MG63 (cell line): ENCODE measurements at regions not wholly inside any gene's neighbourhood (a gene's known extent, or its start where the extent isn't known, plus 50 kb on each side); places are given as distances from the start of the nearest gene placed in this dataset.
"Not testable (repeated sequence)": the region's sequence is repeated elsewhere in the genome, so short reads cannot be mapped to it uniquely, and the experiment has no call there.

ENCODE experiments used
- DNase-seq: peaks from one replicate; pipeline ENCODE4 v3.0.0-alpha.2; 2020
- H3K27me3 ChIP-seq: fragments of 250-450 bp; sonication (Bioruptor Pico); 2 replicates; pipeline ENCODE4 v1.5.1; 2020; ENCODE audit warnings: mild to moderate bottlenecking, moderate library complexity
- H3K36me3 ChIP-seq: fragments of 250-450 bp; sonication (Bioruptor Pico); 2 replicates; pipeline ENCODE4 v1.5.1; 2020; ENCODE audit warnings: mild to moderate bottlenecking, moderate library complexity
- H3K4me3 ChIP-seq: fragments of 250-450 bp; sonication (Bioruptor Pico); 2 replicates; pipeline ENCODE4 v1.5.1; 2020; ENCODE audit warnings: mild to moderate bottlenecking, moderate library complexity
- H3K9me3 ChIP-seq: fragments of 250-450 bp; sonication (Bioruptor Pico); 2 replicates; pipeline ENCODE4 v1.5.1; 2020; ENCODE audit warnings: mild to moderate bottlenecking, moderate library complexity

- no peak overlapping the region for H3K4me3 ChIP-seq
- peak; percentile 37 for DNase-seq
- no peaks in the 10 kb centered on the region for H3K9me3 ChIP-seq
- no peaks in the 10 kb centered on the region for H3K36me3 ChIP-seq
- no peaks in the 10 kb centered on the region for H3K27me3 ChIP-seq
These were observed 623.3 kb downstream of the HINT1 start for GRCh38 chr5:130541617-130542221.

- Histone ChIP-seq H3K9me3 (no peaks in the 10 kb centered on the region), H3K36me3 (no peaks in the 10 kb centered on the region), H3K4me3 (no peak overlapping the region), H3K27me3 (no peaks in the 10 kb centered on the region)
- DNase-seq = no peak
These were observed 628.4 kb downstream of the HINT1 start for GRCh38 chr5:130536691-130537090.

GRCh38 chr5:130532786-130533185 is 628.5 kb downstream of the CHSY3 start:
- no peaks in the 10 kb centered on the region for H3K27me3 ChIP-seq
- DNase-seq = no peak
- no peak overlapping the region for H3K4me3 ChIP-seq
- H3K36me3 ChIP-seq = no peaks in the 10 kb centered on the region
- H3K9me3 ChIP-seq = no peaks in the 10 kb centered on the region

- Histone ChIP-seq H3K4me3 (no peak overlapping the region), H3K9me3 (no peaks in the 10 kb centered on the region), H3K27me3 (no peaks in the 10 kb centered on the region), H3K36me3 (no peaks in the 10 kb centered on the region)
- no peak for DNase-seq
These were observed 625.5 kb downstream of the CHSY3 start for GRCh38 chr5:130529511-130530485.

GRCh38 chr5:130529111-130529510 is 624.8 kb downstream of the CHSY3 start:
- Histone ChIP-seq H3K27me3 (no peaks in the 10 kb centered on the region), H3K9me3 (no peaks in the 10 kb centered on the region)

GRCh38 chr5:130528474-130528873 is 624.2 kb downstream of the CHSY3 start:
- DNase-seq = no peak
- no peaks in the 10 kb centered on the region for H3K36me3 ChIP-seq
- H3K9me3 ChIP-seq = no peaks in the 10 kb centered on the region

More at GRCh38 chr5:130529111-130529510, 624.8 kb downstream of the CHSY3 start:
- no peak for DNase-seq
- no peaks in the 10 kb centered on the region for H3K36me3 ChIP-seq
- H3K4me3 ChIP-seq = no peak overlapping the region

GRCh38 chr5:130526708-130527107 is 622.4 kb downstream of the CHSY3 start:
- Histone ChIP-seq H3K27me3 (no peaks in the 10 kb centered on the region), H3K36me3 (no peaks in the 10 kb centered on the region), H3K9me3 (no peaks in the 10 kb centered on the region), H3K4me3 (no peak overlapping the region)
- no peak for DNase-seq

More at GRCh38 chr5:130528474-130528873, 624.2 kb downstream of the CHSY3 start:
- Histone ChIP-seq H3K4me3 (no peak overlapping the region), H3K27me3 (no peaks in the 10 kb centered on the region)

GRCh38 chr5:130520211-130520610 is 615.9 kb downstream of the CHSY3 start:
- Histone ChIP-seq H3K27me3 (no peaks in the 10 kb centered on the region), H3K36me3 (no peaks in the 10 kb centered on the region), H3K9me3 (peaks cover 8% of the 10 kb centered on the region), H3K4me3 (no peak overlapping the region)
- DNase-seq = no peak

GRCh38 chr5:130514984-130515690 is 610.9 kb downstream of the CHSY3 start:
- H3K9me3 ChIP-seq = peaks cover 8% of the 10 kb centered on the region
- no peak for DNase-seq
- no peaks in the 10 kb centered on the region for H3K27me3 ChIP-seq
- no peaks in the 10 kb centered on the region for H3K36me3 ChIP-seq
- H3K4me3 ChIP-seq = no peak overlapping the region

- DNase-seq = no peak
- Histone ChIP-seq H3K36me3 (no peaks in the 10 kb centered on the region), H3K27me3 (no peaks in the 10 kb centered on the region), H3K9me3 (no peaks in the 10 kb centered on the region), H3K4me3 (no peak overlapping the region)
These were observed 598.4 kb downstream of the CHSY3 start for GRCh38 chr5:130502702-130503101.

- Histone ChIP-seq H3K36me3 (no peaks in the 10 kb centered on the region), H3K27me3 (no peaks in the 10 kb centered on the region), H3K4me3 (no peak overlapping the region), H3K9me3 (no peaks in the 10 kb centered on the region)
- no peak for DNase-seq
These were observed 597.0 kb downstream of the CHSY3 start for GRCh38 chr5:130501151-130501865.

- not testable (repeated sequence) for H3K36me3 ChIP-seq, H3K9me3 ChIP-seq, H3K27me3 ChIP-seq, H3K4me3 ChIP-seq, DNase-seq
These were observed 596.2 kb downstream of the CHSY3 start for GRCh38 chr5:130500495-130500894.

GRCh38 chr5:130496215-130496614 is 592.0 kb downstream of the CHSY3 start:
- H3K27me3 ChIP-seq = no peaks in the 10 kb centered on the region
- no peaks in the 10 kb centered on the region for H3K36me3 ChIP-seq
- DNase-seq = no peak
- H3K4me3 ChIP-seq = no peak overlapping the region
- no peaks in the 10 kb centered on the region for H3K9me3 ChIP-seq

GRCh38 chr5:130488252-130488651 is 584.0 kb downstream of the CHSY3 start:
- no peak for DNase-seq
- no peaks in the 10 kb centered on the region for H3K9me3 ChIP-seq

GRCh38 chr5:130479045-130479804 is 575.0 kb downstream of the CHSY3 start:
- Histone ChIP-seq H3K27me3 (no peaks in the 10 kb centered on the region), H3K9me3 (peaks cover 2% of the 10 kb centered on the region; the same call in 1 of the 2 replicates)
- no peak for DNase-seq

More at GRCh38 chr5:130488252-130488651, 584.0 kb downstream of the CHSY3 start:
- Histone ChIP-seq H3K4me3 (no peak overlapping the region), H3K27me3 (no peaks in the 10 kb centered on the region), H3K36me3 (no peaks in the 10 kb centered on the region)

GRCh38 chr5:130476325-130476724 is 572.1 kb downstream of the CHSY3 start:
- no peaks in the 10 kb centered on the region for H3K27me3 ChIP-seq
- no peak overlapping the region for H3K4me3 ChIP-seq
- H3K9me3 ChIP-seq = peaks cover 2% of the 10 kb centered on the region; the same call in 1 of the 2 replicates
- no peak for DNase-seq
- H3K36me3 ChIP-seq = no peaks in the 10 kb centered on the region

More at GRCh38 chr5:130479045-130479804, 575.0 kb downstream of the CHSY3 start:
- H3K4me3 ChIP-seq = no peak overlapping the region
- no peaks in the 10 kb centered on the region for H3K36me3 ChIP-seq
